GM12891 (cell line): ENCODE measurements at regions not wholly inside any gene's neighbourhood (a gene's known extent, or its start where the extent isn't known, plus 50 kb on each side); places are given as distances from the start of the nearest gene placed in this dataset.

Experiments used
- DNase-seq: peaks from one replicate; pipeline ENCODE4 v3.0.0; 2011; ENCODE audit warnings: low spot score; ENCODE audit not compliant: insufficient read length
- FAIRE-seq: peaks from 2 replicates; lab custom pipeline; 2011; peaks lifted over from hg19 to GRCh38; lab: Jason Lieb, UNC
- PAX5 ChIP-seq: IDR thresholded peaks from 2 replicates; pipeline ENCODE4 v1.6.1; 2011; ENCODE audit warnings: low read length, moderate library complexity, mild to moderate bottlenecking; ENCODE audit not compliant: insufficient read depth, severe bottlenecking
- POLR2A ChIP-seq: IDR thresholded peaks from 2 replicates; pipeline ENCODE4 v1.6.1; 2011; ENCODE audit warnings: low read depth, low read length, control low read depth
- POLR2AphosphoS5 ChIP-seq: IDR thresholded peaks from 2 replicates; pipeline ENCODE4 v1.6.1; 2011; ENCODE audit warnings: low read depth, low read length, control low read depth
- POU2F2 ChIP-seq: IDR thresholded peaks from 2 replicates; pipeline ENCODE4 v1.6.1; 2011; ENCODE audit warnings: low read depth, mild to moderate bottlenecking, control low read depth, low read length, moderate library complexity
- SPI1 ChIP-seq: IDR thresholded peaks from 2 replicates; pipeline ENCODE4 v1.6.1; 2011; ENCODE audit warnings: low read depth, low read length, control low read depth
- TAF1 ChIP-seq: IDR thresholded peaks from 2 replicates; pipeline ENCODE4 v1.6.1; 2011; ENCODE audit warnings: low read depth, low read length, control low read depth

- TF ChIP-seq POU2F2 (no peak), POLR2A (no peak), SPI1 (no peak), TAF1 (no peak), POLR2AphosphoS5 (no peak), PAX5 (no peak)
- no peak for DNase-seq
- FAIRE-seq: no peak
These were observed 98.8 kb upstream of the NDP start for GRCh38 chrX:44071847-44072551.

DNA sequence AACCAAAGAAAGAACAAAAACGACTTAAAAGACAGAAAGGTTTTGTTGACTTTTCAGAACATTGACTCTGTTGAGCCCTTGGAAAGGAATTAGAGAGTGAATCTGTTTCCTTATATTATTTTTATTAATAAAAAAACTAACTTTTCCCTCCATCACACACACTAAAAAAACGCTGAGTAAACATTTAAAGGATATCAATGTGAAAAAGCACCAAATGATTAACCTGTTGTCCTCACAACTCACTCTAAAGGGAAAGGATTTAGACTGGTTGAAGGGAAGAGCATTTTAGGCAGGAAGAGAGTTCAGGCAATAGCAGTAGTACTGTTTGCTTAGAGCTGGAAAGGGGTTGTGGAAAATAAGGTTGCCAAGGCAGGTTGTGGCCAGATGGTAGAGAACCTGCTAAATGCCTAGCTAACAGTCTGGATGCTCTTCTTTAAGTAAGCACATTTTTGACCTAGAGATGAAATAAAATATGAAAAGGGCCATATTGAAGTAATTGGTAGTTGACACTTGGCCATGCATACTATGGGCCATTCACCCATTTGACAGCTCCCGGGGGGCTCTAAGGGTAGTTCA is 98.0 kb upstream of the NDP start:
- no peak for DNase-seq
- no peak for FAIRE-seq
- TF ChIP-seq PAX5: no peak
- TF ChIP-seq POLR2A: no peak
- TF ChIP-seq SPI1: no peak
- no peak for TF ChIP-seq POU2F2
- TF ChIP-seq POLR2AphosphoS5: no peak
- TF ChIP-seq TAF1: no peak

- DNase-seq (no peak), FAIRE-seq (no peak)
- TF ChIP-seq TAF1 (no peak), PAX5 (no peak), SPI1 (no peak), POLR2AphosphoS5 (no peak), POU2F2 (no peak), POLR2A (no peak)
These were observed 94.9 kb upstream of the NDP start for GRCh38 chrX:44068043-44068442.

DNA sequence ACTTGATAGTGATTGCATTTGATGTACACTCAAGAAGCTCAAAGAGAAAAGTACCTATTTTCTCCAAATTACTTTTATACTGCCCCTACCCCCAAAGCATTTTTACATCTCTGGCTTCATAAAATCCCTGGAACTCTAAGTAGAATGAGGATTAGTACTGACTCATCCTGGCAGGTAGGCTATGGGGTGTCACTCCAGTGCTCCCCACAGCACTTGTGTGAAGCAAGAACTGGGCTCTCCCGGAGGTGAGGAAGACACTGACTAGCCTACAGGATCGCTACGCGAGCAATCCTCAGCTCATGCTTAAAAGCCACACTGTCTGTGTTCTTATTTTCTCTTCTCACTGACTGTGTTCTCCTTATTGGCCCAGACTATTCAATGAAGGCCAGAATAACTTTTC is 90.4 kb upstream of the NDP start:
- DNase-seq: no peak
- TF ChIP-seq PAX5 (no peak), POLR2AphosphoS5 (no peak), TAF1 (no peak), POU2F2 (no peak), SPI1 (no peak), POLR2A (no peak)
- FAIRE-seq: no peak

- no peak for DNase-seq
- no peak for TF ChIP-seq TAF1
- TF ChIP-seq PAX5: no peak
- no peak for TF ChIP-seq POLR2AphosphoS5
- no peak for TF ChIP-seq POLR2A
- TF ChIP-seq SPI1: no peak
- TF ChIP-seq POU2F2: no peak
- FAIRE-seq: no peak
These were observed 89.7 kb upstream of the NDP start for GRCh38 chrX:44062840-44063239.

- DNase-seq: no peak
- TF ChIP-seq SPI1 (no peak), POU2F2 (no peak), PAX5 (no peak), POLR2AphosphoS5 (no peak), TAF1 (no peak), POLR2A (no peak)
- peak; percentile 56 for FAIRE-seq
These were observed 88.9 kb upstream of the NDP start for GRCh38 chrX:44061968-44062614.

- no peak for TF ChIP-seq PAX5
- TF ChIP-seq TAF1: no peak
- no peak for TF ChIP-seq POU2F2
- no peak for TF ChIP-seq POLR2A
- no peak for TF ChIP-seq SPI1
- TF ChIP-seq POLR2AphosphoS5: no peak
- FAIRE-seq: no peak
- DNase-seq: no peak
These were observed 87.0 kb upstream of the NDP start for GRCh38 chrX:44060221-44060620.

GRCh38 chrX:44058339-44058738 is 85.1 kb upstream of the NDP start:
- TF ChIP-seq POLR2A: no peak
- no peak for TF ChIP-seq SPI1
- TF ChIP-seq POU2F2: no peak
- TF ChIP-seq TAF1: no peak
- no peak for TF ChIP-seq POLR2AphosphoS5
- TF ChIP-seq PAX5: no peak
- DNase-seq (no peak), FAIRE-seq (no peak)

GRCh38 chrX:44055638-44056037 is 82.4 kb upstream of the NDP start:
- TF ChIP-seq POU2F2 (no peak), POLR2A (no peak), POLR2AphosphoS5 (no peak), PAX5 (no peak), SPI1 (no peak), TAF1 (no peak)
- DNase-seq: no peak
- no peak for FAIRE-seq
